Activated CD4-positive, alpha-beta T cell treated with anti-CD3 and anti-CD28 coated beads for 36 hours (primary cell): ENCODE measurements at regions not wholly inside any gene's neighbourhood (a gene's known extent, or its start where the extent isn't known, plus 50 kb on each side); places are given as distances from the start of the nearest gene placed in this dataset.
A peak's percentile ranks its signal among the peaks of the same experiment; 100 is the strongest.

Source experiments
- ATAC-seq: fragments of 200-7000 bp; cut with Tn5 transposase; one replicate; pipeline ENCODE4 v1.10.0; 2021; ENCODE audit warnings: mild to moderate bottlenecking, moderate library complexity
- CTCF ChIA-PET: fragments of 350-600 bp; sonication (Branson Sonifier 250); formaldehyde crosslinking; loops from one replicate; lab custom pipeline; 2021; ENCODE audit warnings: antibody characterized with exemption; lab: Charles Lee
- POLR2A ChIA-PET: fragments of 350-600 bp; sonication (Branson Sonifier 250); formaldehyde crosslinking; loops from one replicate; lab custom pipeline; 2021; ENCODE audit warnings: antibody characterized with exemption, inconsistent platforms; lab: Charles Lee
- DNase-seq: peaks from one replicate; pipeline ENCODE4 v3.0.0-alpha.2; 2020
- H3K27ac Mint-ChIP-seq: one replicate; pipeline ENCODE4 v1.8.0; 2021; ENCODE audit warnings: mixed read lengths
- H3K27me3 Mint-ChIP-seq: one replicate; pipeline ENCODE4 v1.8.0; 2021; ENCODE audit warnings: mixed read lengths
- H3K36me3 Mint-ChIP-seq: one replicate; pipeline ENCODE4 v1.8.0; 2021; ENCODE audit warnings: low read depth, mixed read lengths
- H3K4me1 Mint-ChIP-seq: one replicate; pipeline ENCODE4 v1.8.0; 2021; ENCODE audit warnings: mixed read lengths
- H3K4me3 Mint-ChIP-seq: one replicate; pipeline ENCODE4 v1.8.0; 2021; ENCODE audit warnings: mild to moderate bottlenecking, moderate library complexity, mixed read lengths
- H3K9me3 Mint-ChIP-seq: one replicate; pipeline ENCODE4 v1.8.0; 2021; ENCODE audit warnings: low read depth, mixed read lengths
- intact Hi-C, 2 experiments: fragments of 100-400 bp; cut with DNase I in 1 of 2; cut with micrococcal nuclease in 1 of 2; formaldehyde crosslinking; loops; one replicate each; pipeline versions ENCODE4 v1.14.2 to v1.15.1; 2022 to 2024; cut with DNase I, micrococcal nuclease

GRCh38 chr1:219444474-219444873 is 168.4 kb downstream of the ZC3H11B start:
- Mint-ChIP-seq H3K4me1 (no peaks in the 10 kb centered on the region), H3K4me3 (no peak overlapping the region), H3K36me3 (no peaks in the 10 kb centered on the region), H3K27ac (no peak overlapping the region), H3K27me3 (peaks cover 3% of the 10 kb centered on the region), H3K9me3 (no peaks in the 10 kb centered on the region)
- ATAC-seq = no peak
- ChIA-PET POLR2A (no interaction called here), CTCF (interaction anchor here (0.7 kb wide), 1 partner anchor 8 kb away, joined by 3 read pairs; no protein-coding TSS in a partner anchor)
- DNase-seq = no peak
- intact Hi-C loops = no loop called here

- POLR2A ChIA-PET = no interaction called here
- Mint-ChIP-seq H3K27me3 (peaks cover 3% of the 10 kb centered on the region), H3K9me3 (no peaks in the 10 kb centered on the region), H3K4me1 (no peaks in the 10 kb centered on the region), H3K36me3 (no peaks in the 10 kb centered on the region), H3K27ac (no peak overlapping the region), H3K4me3 (no peak overlapping the region)
- ATAC-seq = no peak
- DNase-seq = no peak
- intact Hi-C loops = no loop called here
- CTCF ChIA-PET = interaction anchor here (0.7 to 1.0 kb wide), 2 partner anchors 9 to 14 kb away, joined by 3 read pairs; no protein-coding TSS in a partner anchor
These were observed 169.1 kb downstream of the ZC3H11B start for GRCh38 chr1:219443763-219444162.

GRCh38 chr1:219442611-219443061 is 170.3 kb downstream of the ZC3H11B start:
- Mint-ChIP-seq H3K4me1 (no peaks in the 10 kb centered on the region), H3K36me3 (no peaks in the 10 kb centered on the region), H3K27ac (no peak overlapping the region), H3K9me3 (no peaks in the 10 kb centered on the region), H3K27me3 (peaks cover 3% of the 10 kb centered on the region), H3K4me3 (no peak overlapping the region)
- no peak for DNase-seq
- no peak for ATAC-seq
- ChIA-PET POLR2A (no interaction called here), CTCF (no interaction called here)
- intact Hi-C loops = no loop called here

GRCh38 chr1:219441884-219442283 is 171.0 kb downstream of the ZC3H11B start:
- peaks cover 3% of the 10 kb centered on the region for H3K27me3 Mint-ChIP-seq
- no peaks in the 10 kb centered on the region for H3K4me1 Mint-ChIP-seq
- ChIA-PET POLR2A (no interaction called here), CTCF (no interaction called here)
- ATAC-seq = no peak
- H3K9me3 Mint-ChIP-seq = no peaks in the 10 kb centered on the region
- intact Hi-C loops = no loop called here
- no peak overlapping the region for H3K4me3 Mint-ChIP-seq
- no peaks in the 10 kb centered on the region for H3K36me3 Mint-ChIP-seq
- H3K27ac Mint-ChIP-seq = no peak overlapping the region
- DNase-seq = no peak

GRCh38 chr1:219439376-219439775 is 173.5 kb downstream of the ZC3H11B start:
- H3K27me3 Mint-ChIP-seq = peaks cover 3% of the 10 kb centered on the region
- H3K9me3 Mint-ChIP-seq = no peaks in the 10 kb centered on the region
- POLR2A ChIA-PET = interaction anchor here (0.6 kb wide), 1 partner anchor 14 kb away, joined by 4 read pairs; no protein-coding TSS in a partner anchor
- DNase-seq (no peak), ATAC-seq (no peak)
- intact Hi-C loops = no loop called here
- no peaks in the 10 kb centered on the region for H3K4me1 Mint-ChIP-seq
- CTCF ChIA-PET = no interaction called here
- H3K36me3 Mint-ChIP-seq = no peaks in the 10 kb centered on the region
- no peak overlapping the region for H3K27ac Mint-ChIP-seq
- H3K4me3 Mint-ChIP-seq = no peak overlapping the region

GRCh38 chr1:219438386-219438785 is 174.5 kb downstream of the ZC3H11B start:
- intact Hi-C loops = no loop called here
- no peaks in the 10 kb centered on the region for H3K4me1 Mint-ChIP-seq
- H3K4me3 Mint-ChIP-seq = no peak overlapping the region
- no peaks in the 10 kb centered on the region for H3K36me3 Mint-ChIP-seq
- ATAC-seq = no peak
- no peak for DNase-seq
- peaks cover 3% of the 10 kb centered on the region for H3K27me3 Mint-ChIP-seq
- H3K9me3 Mint-ChIP-seq = no peaks in the 10 kb centered on the region
- ChIA-PET POLR2A (no interaction called here), CTCF (no interaction called here)
- H3K27ac Mint-ChIP-seq = no peak overlapping the region

GRCh38 chr1:219434923-219435297 is 178.0 kb downstream of the ZC3H11B start:
- intact Hi-C loops = no loop called here
- ATAC-seq (no peak), DNase-seq (no peak)
- ChIA-PET POLR2A (no interaction called here), CTCF (no interaction called here)
- Mint-ChIP-seq H3K27me3 (peaks cover 2% of the 10 kb centered on the region), H3K9me3 (no peaks in the 10 kb centered on the region), H3K27ac (no peak overlapping the region), H3K36me3 (no peaks in the 10 kb centered on the region), H3K4me1 (no peaks in the 10 kb centered on the region), H3K4me3 (no peak overlapping the region)

- ChIA-PET CTCF (no interaction called here), POLR2A (no interaction called here)
- ATAC-seq (no peak), DNase-seq (no peak)
- Mint-ChIP-seq H3K27me3 (peaks cover 2% of the 10 kb centered on the region), H3K9me3 (no peaks in the 10 kb centered on the region), H3K4me1 (no peaks in the 10 kb centered on the region), H3K4me3 (no peak overlapping the region), H3K36me3 (no peaks in the 10 kb centered on the region), H3K27ac (no peak overlapping the region)
- intact Hi-C loops = no loop called here
These were observed 178.5 kb downstream of the ZC3H11B start for GRCh38 chr1:219434285-219434922.

- no peak overlapping the region for H3K27ac Mint-ChIP-seq
- ChIA-PET POLR2A (no interaction called here), CTCF (no interaction called here)
- ATAC-seq = no peak
- intact Hi-C loops = no loop called here
- H3K9me3 Mint-ChIP-seq = no peaks in the 10 kb centered on the region
- H3K4me1 Mint-ChIP-seq = no peaks in the 10 kb centered on the region
- DNase-seq = no peak
- no peak overlapping the region for H3K4me3 Mint-ChIP-seq
- peaks cover 4% of the 10 kb centered on the region for H3K27me3 Mint-ChIP-seq
- H3K36me3 Mint-ChIP-seq = no peaks in the 10 kb centered on the region
These were observed 179.3 kb downstream of the ZC3H11B start for GRCh38 chr1:219433496-219434131.

- Mint-ChIP-seq H3K4me3 (no peak overlapping the region), H3K27me3 (peaks cover 5% of the 10 kb centered on the region), H3K36me3 (no peaks in the 10 kb centered on the region), H3K27ac (no peak overlapping the region), H3K9me3 (no peaks in the 10 kb centered on the region), H3K4me1 (no peaks in the 10 kb centered on the region)
- intact Hi-C loops = no loop called here
- CTCF ChIA-PET = no interaction called here
- no peak for ATAC-seq
- POLR2A ChIA-PET = no interaction called here
- no peak for DNase-seq
These were observed 179.9 kb downstream of the ZC3H11B start for GRCh38 chr1:219433001-219433400.

- no peak overlapping the region for H3K4me3 Mint-ChIP-seq
- DNase-seq (peak; percentile 11), ATAC-seq (peak; percentile 36)
- H3K27me3 Mint-ChIP-seq = peaks cover 5% of the 10 kb centered on the region
- no peaks in the 10 kb centered on the region for H3K9me3 Mint-ChIP-seq
- CTCF ChIA-PET = no interaction called here
- H3K36me3 Mint-ChIP-seq = no peaks in the 10 kb centered on the region
- intact Hi-C loops = no loop called here
- POLR2A ChIA-PET = no interaction called here
- no peak overlapping the region for H3K27ac Mint-ChIP-seq
- no peaks in the 10 kb centered on the region for H3K4me1 Mint-ChIP-seq
These were observed 180.7 kb downstream of the ZC3H11B start for GRCh38 chr1:219432191-219432606.

- no peak for DNase-seq
- no peaks in the 10 kb centered on the region for H3K36me3 Mint-ChIP-seq
- ChIA-PET CTCF (interaction anchor here (1.3 kb wide), 1 partner anchor 37 kb away, joined by 4 read pairs; no protein-coding TSS in a partner anchor), POLR2A (no interaction called here)
- intact Hi-C loops = no loop called here
- peak; percentile 42 for ATAC-seq
- peaks cover 5% of the 10 kb centered on the region for H3K27me3 Mint-ChIP-seq
- H3K27ac Mint-ChIP-seq = no peak overlapping the region
- H3K9me3 Mint-ChIP-seq = no peaks in the 10 kb centered on the region
- peaks cover 3% of the 10 kb centered on the region for H3K4me1 Mint-ChIP-seq
- no peak overlapping the region for H3K4me3 Mint-ChIP-seq
These were observed 182.5 kb downstream of the ZC3H11B start for GRCh38 chr1:219430419-219430818.
